Osteoblast (primary cell): ENCODE measurements at regions not wholly inside any gene's neighbourhood (a gene's known extent, or its start where the extent isn't known, plus 50 kb on each side); places are given as distances from the start of the nearest gene placed in this dataset.

ENCODE experiments used
- DNase-seq: peaks from one replicate; pipeline ENCODE4 v3.0.0; 2011; ENCODE audit warnings: low spot score, mixed read lengths; ENCODE audit not compliant: insufficient read length; ENCODE audit errors: missing footprints
- H2AFZ ChIP-seq: 2 replicates; pipeline ENCODE4 v1.6.0; 2011; ENCODE audit warnings: mild to moderate bottlenecking, low read length
- H3K27ac ChIP-seq: 2 replicates; pipeline ENCODE4 v1.5.1; 2011; ENCODE audit warnings: mild to moderate bottlenecking, low read depth, low read length, moderate library complexity
- H3K27me3 ChIP-seq: 2 replicates; pipeline ENCODE4 v1.6.0; 2012; ENCODE audit warnings: mild to moderate bottlenecking, control low read depth, inconsistent platforms, low read length, moderate library complexity; ENCODE audit not compliant: insufficient read depth
- H3K36me3 ChIP-seq: 2 replicates; pipeline ENCODE4 v1.5.1; 2011; ENCODE audit warnings: mild to moderate bottlenecking, low read length, control low read depth, moderate library complexity; ENCODE audit not compliant: insufficient read depth
- H3K4me1 ChIP-seq: 2 replicates; pipeline ENCODE4 v1.5.1; 2011; ENCODE audit warnings: mild to moderate bottlenecking, low read length, control low read depth, moderate library complexity; ENCODE audit not compliant: insufficient read depth
- H3K4me2 ChIP-seq: 2 replicates; pipeline ENCODE4 v1.6.0; 2011; ENCODE audit warnings: mild to moderate bottlenecking, low read length; ENCODE audit not compliant: insufficient read depth
- H3K4me3 ChIP-seq: fragments of 200-600 bp; sonication (generic); 3 replicates; pipeline ENCODE4 v1.5.1; 2012; ENCODE audit warnings: mild to moderate bottlenecking, low read length, inconsistent platforms; ENCODE audit not compliant: insufficient read depth
- H3K79me2 ChIP-seq: 2 replicates; pipeline ENCODE4 v1.6.0; 2012; ENCODE audit warnings: mild to moderate bottlenecking, low read length, control low read depth, inconsistent platforms; ENCODE audit not compliant: insufficient read depth
- H3K9me3 ChIP-seq: 2 replicates; pipeline ENCODE4 v1.5.1; 2011; ENCODE audit warnings: low read depth, low read length, control low read depth
- H4K20me1 ChIP-seq: 2 replicates; pipeline ENCODE4 v1.6.0; 2012; ENCODE audit warnings: mild to moderate bottlenecking, low read length, control low read depth; ENCODE audit not compliant: insufficient read depth
- TF ChIP-seq, protein P1 (sequence below): IDR thresholded peaks from 2 replicates; pipeline ENCODE4 v1.5.1; 2011; ENCODE audit warnings: mild to moderate bottlenecking, low read depth, low read length, moderate library complexity; ENCODE audit errors: extremely low read depth

DNA sequence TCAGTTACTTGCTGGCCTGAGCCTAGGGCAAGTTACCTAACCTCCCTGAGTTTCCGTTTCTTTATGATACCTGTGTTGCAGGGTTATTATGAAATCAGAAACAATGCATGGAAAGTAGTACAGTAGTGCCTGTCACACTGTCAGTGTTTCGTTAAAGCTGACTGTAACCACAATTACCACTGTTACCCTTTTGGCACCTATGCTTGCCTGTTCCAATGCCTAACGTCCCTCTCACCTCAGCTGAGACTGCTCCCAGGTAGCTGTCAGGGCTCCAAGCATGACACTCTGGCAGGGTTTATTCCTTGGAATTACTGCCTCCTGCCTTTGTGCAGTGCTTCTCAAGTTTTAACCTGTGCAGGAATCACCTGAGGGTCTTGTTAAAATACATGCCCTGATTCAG lies 135.2 kb upstream of the RBMS1 start:
- peaks cover 12% of the 10 kb centered on the region for H3K4me1 ChIP-seq
- no peak overlapping the region for H3K27ac ChIP-seq
- H3K36me3 ChIP-seq, result no peaks in the 10 kb centered on the region
- TF ChIP-seq, protein P1, sequence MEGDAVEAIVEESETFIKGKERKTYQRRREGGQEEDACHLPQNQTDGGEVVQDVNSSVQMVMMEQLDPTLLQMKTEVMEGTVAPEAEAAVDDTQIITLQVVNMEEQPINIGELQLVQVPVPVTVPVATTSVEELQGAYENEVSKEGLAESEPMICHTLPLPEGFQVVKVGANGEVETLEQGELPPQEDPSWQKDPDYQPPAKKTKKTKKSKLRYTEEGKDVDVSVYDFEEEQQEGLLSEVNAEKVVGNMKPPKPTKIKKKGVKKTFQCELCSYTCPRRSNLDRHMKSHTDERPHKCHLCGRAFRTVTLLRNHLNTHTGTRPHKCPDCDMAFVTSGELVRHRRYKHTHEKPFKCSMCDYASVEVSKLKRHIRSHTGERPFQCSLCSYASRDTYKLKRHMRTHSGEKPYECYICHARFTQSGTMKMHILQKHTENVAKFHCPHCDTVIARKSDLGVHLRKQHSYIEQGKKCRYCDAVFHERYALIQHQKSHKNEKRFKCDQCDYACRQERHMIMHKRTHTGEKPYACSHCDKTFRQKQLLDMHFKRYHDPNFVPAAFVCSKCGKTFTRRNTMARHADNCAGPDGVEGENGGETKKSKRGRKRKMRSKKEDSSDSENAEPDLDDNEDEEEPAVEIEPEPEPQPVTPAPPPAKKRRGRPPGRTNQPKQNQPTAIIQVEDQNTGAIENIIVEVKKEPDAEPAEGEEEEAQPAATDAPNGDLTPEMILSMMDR, result no peak
- no peaks in the 10 kb centered on the region for H3K79me2 ChIP-seq
- no peaks in the 10 kb centered on the region for H3K27me3 ChIP-seq
- no peak overlapping the region for H2AFZ ChIP-seq
- no peaks in the 10 kb centered on the region for H4K20me1 ChIP-seq
- no peak overlapping the region for H3K4me2 ChIP-seq
- H3K9me3 ChIP-seq, result no peaks in the 10 kb centered on the region
- H3K4me3 ChIP-seq, result no peak overlapping the region
- no peak for DNase-seq

DNA sequence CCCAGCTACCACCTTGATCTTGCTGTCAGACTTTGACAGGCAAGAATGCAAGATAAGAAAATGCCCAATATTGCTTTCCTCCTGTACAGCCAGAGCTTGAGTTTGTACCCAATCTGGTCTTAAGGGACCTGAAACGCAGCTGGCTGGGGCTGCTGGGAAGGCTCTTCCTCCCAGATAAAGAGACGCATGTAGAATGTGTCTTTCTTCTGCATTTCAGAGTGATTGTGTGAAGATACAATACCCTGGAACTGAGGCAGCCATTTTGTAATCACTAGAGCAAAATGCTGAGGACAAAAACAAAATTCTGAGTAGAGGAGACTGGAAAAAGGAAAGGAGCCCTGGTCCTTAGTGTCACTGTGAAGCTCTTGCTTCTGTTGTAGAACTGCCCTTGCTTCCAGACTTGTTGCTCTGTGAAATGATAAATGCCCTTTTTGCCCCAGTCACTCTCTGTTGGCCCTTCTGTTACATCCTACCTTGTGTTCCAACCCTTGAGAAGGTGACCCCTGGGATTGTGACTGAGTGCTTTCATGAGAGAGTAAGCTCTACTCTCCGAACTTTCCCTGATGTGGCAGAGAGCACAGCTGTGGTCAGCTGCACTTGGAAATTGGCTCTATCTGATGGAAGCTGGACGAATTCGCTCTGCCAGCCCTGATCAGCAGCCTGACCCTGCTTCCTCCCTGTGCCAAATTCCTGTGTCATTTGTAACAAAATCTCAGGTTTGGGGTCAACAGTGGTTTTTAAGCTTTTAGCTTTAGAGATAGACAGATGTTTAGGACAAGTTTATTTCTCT lies 137.4 kb upstream of the RBMS1 start:
- no peaks in the 10 kb centered on the region for H3K36me3 ChIP-seq
- no peaks in the 10 kb centered on the region for H3K79me2 ChIP-seq
- no peaks in the 10 kb centered on the region for H3K9me3 ChIP-seq
- no peak for DNase-seq
- no peaks in the 10 kb centered on the region for H4K20me1 ChIP-seq
- H3K27ac ChIP-seq, result no peak overlapping the region
- H3K4me2 ChIP-seq, result peak overlapping the region; percentile 40
- H3K4me1 ChIP-seq, result peaks cover 29% of the 10 kb centered on the region
- peak overlapping the region; percentile 5 for H3K4me3 ChIP-seq
- TF ChIP-seq, protein P1, result no peak
- peak overlapping the region; percentile 61 for H2AFZ ChIP-seq
- no peaks in the 10 kb centered on the region for H3K27me3 ChIP-seq

DNA sequence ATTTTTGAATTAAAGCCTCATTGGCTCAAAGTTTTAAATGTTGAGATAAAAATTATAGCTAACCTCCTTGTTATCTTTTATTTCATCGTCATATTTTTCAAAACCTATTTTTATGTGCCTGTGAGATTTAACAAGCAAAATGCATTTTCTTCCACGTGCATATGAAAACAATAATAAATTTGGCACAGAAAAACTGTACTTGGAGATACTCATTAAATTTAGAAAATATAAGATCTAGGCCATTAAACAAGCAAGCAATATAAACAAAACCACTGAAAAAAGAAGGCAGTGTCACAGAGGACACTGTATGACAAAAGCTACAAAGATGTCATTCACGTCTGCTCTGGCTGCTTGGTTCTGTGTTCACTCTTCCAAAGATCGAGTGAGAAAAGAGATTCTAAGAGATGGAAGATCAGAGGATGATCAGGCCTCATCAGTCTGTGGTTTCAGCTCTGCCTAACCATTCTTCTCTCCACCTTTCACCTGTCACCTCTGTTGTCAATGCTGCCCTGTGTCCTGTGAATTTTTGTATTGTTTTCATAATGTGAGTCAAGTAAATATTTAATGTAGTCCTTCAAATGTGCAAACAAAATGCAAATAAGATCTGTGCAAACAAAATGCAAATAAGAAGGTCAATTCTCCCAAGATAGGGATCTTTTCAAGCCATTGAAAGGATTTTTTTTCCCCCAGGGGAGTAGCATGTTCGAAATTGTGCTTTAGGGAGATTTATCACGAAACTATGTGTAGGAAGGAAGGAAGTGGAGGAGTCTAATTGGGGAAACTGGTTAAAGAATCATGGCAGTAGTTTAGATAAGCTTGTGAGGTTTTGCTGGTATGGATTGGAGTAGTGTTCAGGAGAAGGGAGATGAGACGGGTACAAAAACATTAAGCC lies 138.7 kb upstream of the RBMS1 start:
- H3K9me3 ChIP-seq, result no peaks in the 10 kb centered on the region
- no peaks in the 10 kb centered on the region for H4K20me1 ChIP-seq
- DNase-seq, result no peak
- H3K27me3 ChIP-seq, result no peaks in the 10 kb centered on the region
- no peak overlapping the region for H3K27ac ChIP-seq
- H3K4me3 ChIP-seq, result no peak overlapping the region
- H2AFZ ChIP-seq, result no peak overlapping the region
- H3K4me2 ChIP-seq, result no peak overlapping the region
- no peaks in the 10 kb centered on the region for H3K79me2 ChIP-seq
- peaks cover 29% of the 10 kb centered on the region for H3K4me1 ChIP-seq
- H3K36me3 ChIP-seq, result no peaks in the 10 kb centered on the region
- TF ChIP-seq, protein P1, result no peak

DNA sequence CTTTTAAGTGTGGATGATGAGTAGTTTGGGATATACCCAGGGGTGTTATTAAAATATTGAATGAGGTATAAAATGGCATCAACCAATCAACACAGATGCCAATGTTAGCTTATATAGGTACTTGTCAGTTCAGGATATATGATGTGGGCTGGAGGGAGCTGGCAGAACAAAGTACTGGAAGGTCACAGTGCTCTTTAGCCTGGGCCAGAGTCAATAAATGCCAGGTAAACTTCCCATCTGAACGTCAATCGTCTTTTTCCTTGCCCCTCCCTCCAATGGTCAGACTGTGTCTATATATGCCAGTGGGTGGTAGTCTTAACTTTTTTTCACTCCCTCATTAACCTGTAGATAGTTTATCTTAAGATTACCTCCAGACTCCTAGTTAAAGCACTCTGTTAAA lies 140.8 kb upstream of the RBMS1 start:
- no peaks in the 10 kb centered on the region for H3K9me3 ChIP-seq
- no peak overlapping the region for H3K4me3 ChIP-seq
- H3K4me1 ChIP-seq, result peaks cover 29% of the 10 kb centered on the region
- H3K27ac ChIP-seq, result no peak overlapping the region
- peak; percentile 60 for DNase-seq
- no peaks in the 10 kb centered on the region for H3K27me3 ChIP-seq
- H3K4me2 ChIP-seq, result peak overlapping the region; percentile 37
- H3K36me3 ChIP-seq, result no peaks in the 10 kb centered on the region
- no peaks in the 10 kb centered on the region for H4K20me1 ChIP-seq
- TF ChIP-seq, protein P1, result no peak
- H3K79me2 ChIP-seq, result no peaks in the 10 kb centered on the region
- no peak overlapping the region for H2AFZ ChIP-seq
